HG02678 (cell line): ENCODE measurements at regions not wholly inside any gene's neighbourhood (a gene's known extent, or its start where the extent isn't known, plus 50 kb on each side); places are given as distances from the start of the nearest gene placed in this dataset.
"Not testable (repeated sequence)": the region's sequence is repeated elsewhere in the genome, so short reads cannot be mapped to it uniquely, and the experiment has no call there.

Experiments
- ATAC-seq: cut with Tn5 transposase; IDR thresholded peaks from one replicate; pipeline ENCODE4 v1.9.1; 2021; ENCODE audit warnings: mild to moderate bottlenecking, moderate library complexity; ENCODE audit not compliant: unreplicated experiment

DNA sequence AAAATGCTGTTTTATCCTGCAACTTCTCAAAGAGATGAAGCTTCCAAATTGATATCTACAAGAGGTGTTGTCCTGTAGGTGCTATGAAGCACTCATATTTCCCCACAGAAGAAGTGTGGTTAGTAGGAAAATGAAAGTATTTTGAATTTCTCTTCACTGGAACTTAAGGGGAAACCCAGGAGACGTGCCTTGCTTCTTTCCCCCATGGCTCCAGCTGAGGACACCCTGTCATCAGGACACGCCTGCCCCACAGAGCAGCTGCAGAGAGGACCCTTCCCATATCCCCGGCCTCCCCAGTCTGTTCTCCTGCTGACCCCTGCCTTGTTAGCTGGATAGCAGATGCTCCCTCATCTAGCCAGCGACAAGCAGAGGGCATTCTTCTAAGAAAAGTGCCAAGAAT is 371.3 kb downstream of the COG6 start:
- peak; percentile 35 for ATAC-seq

DNA sequence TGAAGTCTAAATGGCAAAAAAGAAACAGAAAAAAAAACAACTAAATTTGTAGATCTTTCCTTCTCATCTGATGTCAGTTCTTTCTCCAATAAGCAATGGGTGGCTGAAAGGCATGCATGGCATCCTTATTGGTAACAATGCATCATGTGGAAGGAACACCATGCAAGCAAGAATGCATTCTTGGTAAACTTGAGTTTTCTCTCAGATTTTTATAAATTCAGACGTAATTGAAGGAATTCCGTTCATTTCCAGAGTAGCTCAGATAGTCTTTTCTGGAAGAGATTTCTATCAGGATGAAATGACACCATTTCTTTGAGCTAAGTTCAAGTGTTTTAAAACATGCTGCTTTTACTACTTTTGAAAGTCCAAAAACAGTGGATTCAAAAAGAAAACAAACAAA is 373.0 kb downstream of the COG6 start:
- no peak for ATAC-seq

DNA sequence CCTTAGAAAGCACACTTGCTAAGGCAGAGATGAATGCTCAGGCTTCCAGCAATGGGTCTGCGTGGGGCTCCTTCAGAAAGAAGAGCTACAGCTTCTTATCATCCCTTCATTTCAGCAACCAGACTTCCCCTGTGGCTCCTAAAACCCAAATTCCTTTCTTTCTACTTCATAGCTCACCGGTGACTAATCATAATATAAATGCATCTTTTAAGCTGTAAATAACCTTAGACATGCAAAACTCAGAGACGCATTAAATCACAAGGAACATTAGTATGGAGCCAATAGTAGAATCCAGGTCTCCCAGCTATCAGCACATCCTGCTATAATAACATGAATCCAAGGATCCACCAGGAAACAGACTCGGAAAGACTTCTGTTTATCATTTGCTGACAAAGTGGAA is 375.6 kb downstream of the COG6 start:
- ATAC-seq, result no peak

DNA sequence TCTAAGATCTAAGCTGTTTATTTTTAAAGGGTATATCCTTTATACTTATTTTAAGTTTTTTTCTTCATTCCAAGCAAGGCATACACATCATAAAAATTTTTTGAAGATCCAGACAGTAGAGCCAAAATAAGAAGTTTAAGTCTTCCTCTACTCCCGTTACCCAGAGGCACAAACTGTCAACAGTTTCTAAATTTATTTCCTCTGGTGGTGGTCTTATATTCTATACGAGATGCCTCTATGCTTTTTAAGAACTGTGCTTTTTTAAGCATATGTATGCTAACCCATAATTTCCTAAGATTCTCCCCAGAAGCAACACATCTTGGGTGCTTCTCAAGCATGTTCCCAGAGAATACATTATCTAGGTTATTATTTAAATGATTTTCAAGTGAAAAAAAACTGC is 383.6 kb downstream of the COG6 start:
- no peak for ATAC-seq

DNA sequence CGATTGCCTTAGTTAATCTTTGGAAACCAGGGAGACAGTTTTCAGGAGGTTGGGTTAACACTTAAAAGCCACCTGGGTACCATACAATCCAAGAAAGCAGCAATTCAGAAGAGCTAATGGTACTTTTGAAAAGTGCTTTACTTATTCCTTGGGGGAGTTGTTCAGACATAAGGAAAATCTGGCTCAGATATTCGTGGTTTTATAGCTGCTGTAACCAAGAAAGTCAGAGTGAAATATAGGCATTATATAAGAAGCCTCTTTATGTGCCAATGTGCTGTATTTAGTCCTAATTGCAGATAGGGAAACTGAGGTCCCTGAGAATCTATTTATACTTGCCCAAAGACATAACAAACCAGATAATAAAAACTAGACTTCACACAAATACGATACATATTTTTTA is 387.5 kb downstream of the COG6 start:
- no peak for ATAC-seq

GRCh38 chr13:40043764-40044163 is 388.3 kb downstream of the COG6 start:
- ATAC-seq, result no peak

GRCh38 chr13:40047322-40047771 is 391.9 kb downstream of the COG6 start:
- ATAC-seq, result peak; percentile 83

- ATAC-seq, result no peak
These were observed 393.1 kb downstream of the COG6 start for GRCh38 chr13:40048551-40048950.

GRCh38 chr13:40052954-40053353 is 397.5 kb downstream of the COG6 start:
- ATAC-seq, result no peak

DNA sequence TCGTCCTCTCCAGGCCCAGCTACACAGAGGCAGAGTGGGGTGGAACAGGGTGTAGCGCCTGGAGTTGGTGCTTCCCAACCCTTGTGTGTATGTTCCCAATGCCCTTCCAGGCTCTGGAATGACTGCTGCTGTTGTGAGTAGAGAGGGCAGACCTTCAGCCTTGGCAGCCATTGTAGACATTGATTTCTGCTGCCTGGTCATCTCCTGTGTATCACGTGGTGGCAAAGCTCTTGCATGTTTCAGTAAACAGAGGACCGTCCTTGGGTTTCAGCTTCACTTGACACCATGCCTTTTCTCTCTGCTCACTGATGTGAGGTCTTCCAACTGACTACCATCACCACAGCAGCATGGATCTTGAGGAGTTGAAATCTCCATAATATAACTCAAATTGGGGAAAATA is 397.9 kb downstream of the COG6 start:
- ATAC-seq, result no peak

GRCh38 chr13:40054422-40054821 is 399.0 kb downstream of the COG6 start:
- ATAC-seq, result not testable (repeated sequence)

DNA sequence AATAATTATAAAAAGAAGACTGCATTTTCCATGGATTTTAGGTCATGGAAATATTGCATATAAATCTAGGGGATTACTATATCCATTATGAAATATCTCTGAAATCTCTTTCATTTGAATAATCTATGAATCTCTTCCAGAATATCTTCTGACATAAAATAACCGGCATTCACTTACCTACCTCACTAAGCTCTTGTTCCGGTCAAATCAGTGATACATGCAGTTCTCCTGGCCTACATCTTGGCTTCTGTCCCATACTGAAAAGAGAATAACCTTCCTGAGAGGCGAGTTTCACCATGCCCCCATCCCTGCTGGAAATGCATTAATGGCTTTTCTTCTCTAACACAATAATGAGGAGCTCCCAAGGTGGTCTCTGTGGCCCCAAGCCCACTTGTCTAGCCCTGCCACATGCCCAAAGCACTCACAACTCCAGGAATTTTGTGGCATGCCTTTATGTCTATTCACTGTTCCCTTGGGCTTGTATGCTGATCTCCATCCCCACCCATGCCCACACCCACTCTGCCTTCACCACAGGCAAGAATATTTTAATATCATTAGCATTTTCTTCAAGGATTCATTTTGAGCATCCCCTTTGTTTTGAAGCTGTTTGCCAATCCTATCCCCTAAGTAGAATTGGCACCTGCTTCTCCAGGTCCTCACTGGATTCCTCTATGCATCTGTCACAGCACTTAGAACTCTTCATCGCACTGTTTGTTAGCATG is 401.6 kb downstream of the COG6 start:
- no peak for ATAC-seq

- ATAC-seq, result no peak
These were observed 403.3 kb downstream of the COG6 start for GRCh38 chr13:40058757-40059236.

DNA sequence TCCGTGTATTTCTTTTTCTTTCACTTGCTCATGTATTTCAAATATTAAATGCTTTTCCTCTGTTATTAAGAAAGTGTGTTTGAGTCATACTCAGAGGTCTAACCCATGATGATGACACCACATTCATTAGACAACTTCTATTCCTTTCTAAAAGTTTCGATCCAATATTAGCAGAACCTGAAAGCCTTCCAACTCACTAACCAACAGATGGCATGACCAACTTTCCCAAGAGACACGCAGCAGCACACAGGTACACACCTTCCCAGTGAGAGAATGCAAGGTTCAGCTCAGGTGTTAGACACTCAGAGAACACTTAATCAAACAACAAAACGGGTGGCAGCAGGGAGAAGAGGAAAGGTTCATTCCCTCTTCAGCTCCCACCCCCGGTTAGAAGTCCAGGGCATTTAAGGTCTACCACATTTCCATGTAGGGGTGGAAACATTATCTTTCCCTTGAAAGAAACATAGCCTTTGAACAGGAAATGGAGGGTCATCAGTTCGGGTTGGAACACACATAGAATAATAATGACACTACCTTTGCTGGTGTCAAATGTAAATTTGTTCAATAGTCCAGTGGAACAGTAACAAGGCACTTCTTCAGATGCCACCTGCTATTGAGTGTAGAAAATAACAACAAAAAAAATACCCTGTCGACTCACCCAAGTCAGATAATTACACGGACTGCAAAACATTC is 404.2 kb downstream of the COG6 start:
- ATAC-seq, result no peak

GRCh38 chr13:40060296-40061007 is 405.0 kb downstream of the COG6 start:
- ATAC-seq, result peak; percentile 92

- no peak for ATAC-seq
These were observed 406.3 kb downstream of the COG6 start for GRCh38 chr13:40061466-40062450.

- no peak for ATAC-seq
These were observed 407.8 kb downstream of the COG6 start for GRCh38 chr13:40063278-40063698.

- no peak for ATAC-seq
These were observed 408.2 kb downstream of the COG6 start for GRCh38 chr13:40063703-40064102.

DNA sequence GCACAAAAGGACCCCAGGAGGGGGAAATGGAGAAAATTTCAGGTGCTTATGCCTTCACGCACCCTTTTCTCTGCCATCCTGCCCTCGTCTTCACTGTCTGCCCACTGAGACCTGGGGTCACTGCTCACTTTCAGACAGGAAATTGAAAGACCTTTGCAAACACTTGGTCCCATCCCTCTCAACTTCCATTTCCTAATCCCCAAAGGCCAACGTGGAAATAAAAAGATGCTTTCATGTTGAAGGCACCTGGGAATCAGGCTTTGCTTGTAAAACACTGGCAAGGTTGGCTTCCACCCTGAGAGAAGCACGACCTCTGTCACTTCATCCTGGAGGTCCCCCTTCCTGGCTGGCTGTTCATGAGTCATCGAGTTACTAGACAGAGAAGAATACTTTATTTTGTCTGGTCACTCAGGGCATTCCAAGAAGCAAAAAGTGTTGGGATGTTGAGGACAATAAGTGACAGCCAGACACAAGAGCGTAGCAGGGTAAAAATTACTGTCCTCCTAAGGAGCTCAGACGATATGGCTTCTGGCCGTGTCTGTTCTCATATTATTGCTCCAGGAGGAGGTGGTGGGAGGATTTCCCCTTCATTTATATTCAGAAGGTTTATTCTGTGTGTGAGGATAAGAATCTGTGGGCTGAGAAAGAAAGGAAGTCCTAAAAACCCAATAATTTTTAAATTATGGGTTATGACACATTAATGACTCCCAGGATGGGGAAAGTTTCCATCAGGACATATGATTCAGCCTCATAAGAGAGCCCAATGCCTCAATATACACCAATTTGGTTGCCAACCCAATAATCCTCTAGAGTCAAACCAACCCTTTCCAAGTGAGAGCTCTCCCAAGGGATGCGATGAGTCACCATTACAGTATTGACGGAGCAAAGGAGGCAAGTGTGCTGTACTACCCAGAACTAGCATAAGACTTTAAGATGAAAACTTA is 409.0 kb downstream of the COG6 start:
- ATAC-seq, result no peak
